Liver (tissue), 8 donors: ENCODE measurements at regions not wholly inside any gene's neighbourhood (a gene's known extent, or its start where the extent isn't known, plus 50 kb on each side); places are given as distances from the start of the nearest gene placed in this dataset.

Experiments used
- DNase-seq: peaks from one replicate; pipeline ENCODE4 v3.0.0-alpha.2; 2017; ENCODE audit warnings: low spot score
- H3K27ac ChIP-seq, 2 donors: one replicate each; pipeline ENCODE4 v1.7.0; 2013; ENCODE audit warnings: inconsistent platforms in 2 of 2, low read length in 2 of 2, control low read depth in 1 of 2, low read depth in 1 of 2, mild to moderate bottlenecking in 1 of 2
- H3K27me3 ChIP-seq, 4 donors: one replicate each; pipeline versions ENCODE4 v1.6.1 to v1.7.0; 2013; ENCODE audit warnings: low read length in 3 of 4, inconsistent platforms in 1 of 4, mild to moderate bottlenecking in 1 of 4, moderate library complexity in 1 of 4; ENCODE audit not compliant: control insufficient read depth in 4 of 4, insufficient read depth in 4 of 4
- H3K36me3 ChIP-seq, 4 donors: one replicate each; pipeline versions ENCODE4 v1.6.1 to v1.7.0; 2013; ENCODE audit warnings: low read length in 3 of 4, mild to moderate bottlenecking in 3 of 4, low read depth in 1 of 4, moderate library complexity in 1 of 4; ENCODE audit not compliant: control insufficient read depth in 4 of 4, insufficient read depth in 3 of 4
- H3K4me1 ChIP-seq, 4 donors: one replicate each; pipeline versions ENCODE4 v1.6.1 to v1.7.0; 2013; ENCODE audit warnings: low read length in 3 of 4, mild to moderate bottlenecking in 3 of 4, moderate library complexity in 1 of 4; ENCODE audit not compliant: control insufficient read depth in 4 of 4, insufficient read depth in 4 of 4
- H3K4me3 ChIP-seq, 3 donors: one replicate each; pipeline versions ENCODE4 v1.6.1 to v1.7.0; 2013; ENCODE audit warnings: low read length in 3 of 3, control low read depth in 1 of 3, low read depth in 1 of 3, mild to moderate bottlenecking in 1 of 3
- H3K9ac ChIP-seq, 2 donors: one replicate each; pipeline ENCODE4 v1.7.0; 2013; ENCODE audit warnings: low read length in 2 of 2, mild to moderate bottlenecking in 2 of 2, moderate library complexity in 2 of 2, control low read depth in 1 of 2, low read depth in 1 of 2
- H3K9me3 ChIP-seq, 4 donors: one replicate each; pipeline versions ENCODE4 v1.6.1 to v1.7.0; 2013; ENCODE audit warnings: low read length in 3 of 4; ENCODE audit not compliant: control insufficient read depth in 4 of 4
- CTCF ChIP-seq: fragments of 150-350 bp; IDR thresholded peaks from 2 replicates; pipeline ENCODE4 v1.5.1; 2017; ENCODE audit warnings: improper control_type of control experiment, low read depth, low read length; ENCODE audit not compliant: missing input control
- EGR1 ChIP-seq, 2 donors: IDR thresholded peaks; 2 replicates each; pipeline ENCODE4 v1.6.1; 2016 to 2018; ENCODE audit warnings: antibody characterized with exemption in 2 of 2, low read depth in 2 of 2
- FOXA1 ChIP-seq: IDR thresholded peaks from 2 replicates; pipeline ENCODE4 v1.6.1; 2016; ENCODE audit warnings: antibody characterized with exemption
- FOXA2 ChIP-seq: IDR thresholded peaks from 2 replicates; pipeline ENCODE4 v1.6.1; 2016; ENCODE audit warnings: antibody characterized with exemption
- GABPA ChIP-seq, 2 donors: IDR thresholded peaks in 1 of 2; conservative IDR thresholded peaks in 1 of 2; 2 replicates each; pipeline ENCODE4 v1.6.1; 2016; ENCODE audit warnings: antibody characterized with exemption in 2 of 2, mild to moderate bottlenecking in 1 of 2, moderate library complexity in 1 of 2
- HNF4A ChIP-seq, 2 donors: conservative IDR thresholded peaks; 2 replicates each; pipeline ENCODE4 v1.6.1; 2016; ENCODE audit warnings: antibody characterized with exemption in 2 of 2, mild to moderate bottlenecking in 2 of 2
- HNF4G ChIP-seq: IDR thresholded peaks from 2 replicates; pipeline ENCODE4 v1.6.1; 2016; ENCODE audit warnings: antibody characterized with exemption
- JUND ChIP-seq, 2 donors: IDR thresholded peaks; 2 replicates each; pipeline ENCODE4 v1.6.1; 2016; ENCODE audit warnings: antibody characterized with exemption in 2 of 2
- MAX ChIP-seq: IDR thresholded peaks from 2 replicates; pipeline ENCODE4 v1.6.1; 2016; ENCODE audit warnings: antibody characterized with exemption
- NR2F2 ChIP-seq: IDR thresholded peaks from 2 replicates; pipeline ENCODE4 v1.6.1; 2016; ENCODE audit warnings: antibody characterized with exemption
- RAD21 ChIP-seq, 2 donors: IDR thresholded peaks; 2 replicates each; pipeline ENCODE4 v1.6.1; 2016; ENCODE audit warnings: antibody characterized with exemption in 2 of 2, mild to moderate bottlenecking in 2 of 2
- REST ChIP-seq: IDR thresholded peaks from 2 replicates; pipeline ENCODE4 v1.6.1; 2016; ENCODE audit warnings: antibody characterized with exemption, mild to moderate bottlenecking
- RXRA ChIP-seq, 2 donors: IDR thresholded peaks; 2 replicates each; pipeline ENCODE4 v1.6.1; 2017 to 2018; ENCODE audit warnings: antibody characterized with exemption in 2 of 2, mild to moderate bottlenecking in 1 of 2
- SP1 ChIP-seq: IDR thresholded peaks from 2 replicates; pipeline ENCODE4 v1.6.1; 2018; ENCODE audit warnings: antibody characterized with exemption, mild to moderate bottlenecking
- TAF1 ChIP-seq: conservative IDR thresholded peaks from 2 replicates; pipeline ENCODE4 v1.6.1; 2016; ENCODE audit warnings: antibody characterized with exemption, mild to moderate bottlenecking
- YY1 ChIP-seq: IDR thresholded peaks from 2 replicates; pipeline ENCODE4 v1.6.1; 2016; ENCODE audit warnings: antibody characterized with exemption, mild to moderate bottlenecking
- ZBTB33 ChIP-seq: IDR thresholded peaks from 2 replicates; pipeline ENCODE4 v1.6.1; 2016; ENCODE audit warnings: antibody characterized with exemption
- WGBS: extraction: QIAGEN DNeasy Blood & Tissue Kit; methylation state at CpG from one replicate; pipeline ENCODE4 v1.1.7; 2013; 5-methylcytosine and 5-hydroxymethylcytosine counted together
- TF ChIP-seq, protein P1 (sequence below): IDR thresholded peaks from 2 replicates; pipeline ENCODE4 v1.6.1; 2016; ENCODE audit warnings: antibody characterized with exemption
- donor health status: healthy.
- donor health status: healthy.
- donor health status: healthy.
- donor health status: healthy.
- donor health status: healthy.

DNA sequence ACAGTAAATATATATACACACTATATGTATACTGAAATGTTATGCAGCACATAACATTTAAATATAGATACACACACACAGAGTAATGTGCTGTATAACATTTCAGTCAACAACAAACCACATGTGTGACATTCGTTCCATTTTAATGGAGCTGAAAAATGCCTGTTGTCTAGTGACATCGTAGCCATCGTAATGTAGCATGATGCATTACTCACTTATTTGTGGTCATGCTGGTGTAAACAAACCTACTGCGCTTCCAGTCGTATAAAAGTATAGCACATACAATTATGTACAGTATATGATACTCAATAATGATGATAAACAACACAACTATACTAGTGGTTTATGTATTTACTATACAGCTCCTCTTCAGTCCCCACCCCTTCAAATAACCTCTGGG, 119.0 kb upstream of the SLC38A4 start:
- H3K4me1 ChIP-seq, result peaks cover 0 to 6% (median 2%) of the 10 kb centered on the region in 4 donors
- no peak for TF ChIP-seq HNF4G
- TF ChIP-seq REST, result no peak
- no peak for TF ChIP-seq HNF4A (conservative IDR thresholded peaks at IDR 0.05)
- TF ChIP-seq JUND (IDR thresholded peaks at IDR 0.05), result no peak
- no peak for TF ChIP-seq GABPA (IDR thresholded peaks at IDR 0.05 in 1 of 2, conservative IDR thresholded peaks at IDR 0.05 in 1 of 2)
- TF ChIP-seq EGR1 (IDR thresholded peaks at IDR 0.05; ENCODE audit: low read depth in 2 of 2), result no peak
- TF ChIP-seq YY1, result no peak
- no peak for TF ChIP-seq RXRA (IDR thresholded peaks at IDR 0.05)
- TF ChIP-seq SP1, result no peak
- TF ChIP-seq NR2F2, result no peak
- no peak for TF ChIP-seq FOXA1
- TF ChIP-seq, protein P1, sequence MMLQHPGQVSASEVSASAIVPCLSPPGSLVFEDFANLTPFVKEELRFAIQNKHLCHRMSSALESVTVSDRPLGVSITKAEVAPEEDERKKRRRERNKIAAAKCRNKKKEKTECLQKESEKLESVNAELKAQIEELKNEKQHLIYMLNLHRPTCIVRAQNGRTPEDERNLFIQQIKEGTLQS, result no peak
- no peak for TF ChIP-seq TAF1
- no peak for TF ChIP-seq RAD21 (IDR thresholded peaks at IDR 0.05)
- TF ChIP-seq FOXA2, result no peak
- TF ChIP-seq ZBTB33, result no peak
- no peak for TF ChIP-seq MAX
- TF ChIP-seq CTCF, result no peak
- no peak overlapping the region for H3K9ac ChIP-seq
- H3K9me3 ChIP-seq, result no peaks in the 10 kb centered on the region
- no peak for DNase-seq
- no peaks in the 10 kb centered on the region for H3K36me3 ChIP-seq
- no peak overlapping the region for H3K4me3 ChIP-seq
- H3K27me3 ChIP-seq, result no peaks in the 10 kb centered on the region
- 94% methylated on average over 5 of the region's 5 CpGs for WGBS
- no peak overlapping the region for H3K27ac ChIP-seq
